Hematopoietic multipotent progenitor cell treated with erythropoietin and hydrocortisone succinate and interleukin-3 and kit ligand, for 17 days (in vitro differentiated cells): ENCODE measurements at regions not wholly inside any gene's neighbourhood (a gene's known extent, or its start where the extent isn't known, plus 50 kb on each side); places are given as distances from the start of the nearest gene placed in this dataset.

ENCODE experiments used
- DNase-seq: peaks from one replicate; pipeline ENCODE4 v3.0.0-alpha.2; 2015; ENCODE audit warnings: low spot score

GRCh38 chr15:69955240-69955894 lies 142.3 kb downstream of the TLE3 start:
- no peak for DNase-seq

GRCh38 chr15:69956417-69956816 lies 141.3 kb downstream of the TLE3 start:
- DNase-seq = no peak

GRCh38 chr15:69957175-69957574 lies 140.5 kb downstream of the TLE3 start:
- DNase-seq = no peak

GRCh38 chr15:69958496-69959084 lies 139.1 kb downstream of the TLE3 start:
- no peak for DNase-seq

- no peak for DNase-seq
Observed at GRCh38 chr15:69962561-69962960, 135.2 kb downstream of the TLE3 start.

GRCh38 chr15:69963385-69963784 lies 134.3 kb downstream of the TLE3 start:
- DNase-seq = no peak

GRCh38 chr15:69971771-69972170 lies 125.9 kb downstream of the TLE3 start:
- DNase-seq = no peak

- DNase-seq = no peak
Observed at GRCh38 chr15:69972436-69972835, 125.3 kb downstream of the TLE3 start.

GRCh38 chr15:69973102-69973714 lies 124.5 kb downstream of the TLE3 start:
- no peak for DNase-seq

GRCh38 chr15:69973880-69974279 lies 123.8 kb downstream of the TLE3 start:
- DNase-seq = no peak

GRCh38 chr15:69974321-69974720 lies 123.4 kb downstream of the TLE3 start:
- DNase-seq = no peak

- no peak for DNase-seq
Observed at GRCh38 chr15:69976366-69976994, 121.2 kb downstream of the TLE3 start.

- DNase-seq = no peak
Observed at GRCh38 chr15:69978603-69979002, 119.1 kb downstream of the TLE3 start.

GRCh38 chr15:69979262-69979661 lies 118.5 kb downstream of the TLE3 start:
- no peak for DNase-seq

- DNase-seq = no peak
Observed at GRCh38 chr15:69979783-69980182, 117.9 kb downstream of the TLE3 start.

GRCh38 chr15:69980341-69981059 lies 117.2 kb downstream of the TLE3 start:
- no peak for DNase-seq

GRCh38 chr15:69982037-69982436 lies 115.7 kb downstream of the TLE3 start:
- DNase-seq = no peak

GRCh38 chr15:69983696-69984265 lies 113.9 kb downstream of the TLE3 start:
- DNase-seq = no peak

- no peak for DNase-seq
Observed at GRCh38 chr15:69987492-69988489, 109.9 kb downstream of the TLE3 start.

GRCh38 chr15:69988541-69989225 lies 109.0 kb downstream of the TLE3 start:
- DNase-seq = no peak
